ENCODE measurements at regions not wholly inside any gene's neighbourhood (a gene's known extent, or its start where the extent isn't known, plus 50 kb on each side); places are given as distances from the start of the nearest gene placed in this dataset.

GRCh38 chr15:53310709-53311108 is 448.8 kb downstream of the WDR72 start:
- Histone ChIP-seq H3K36me3 (ENCODE audit: control insufficient read depth, insufficient read depth, low read length) (no peaks in the 10 kb centered on the region), H3K27ac (ENCODE audit: insufficient read depth, low read depth, low read length, poor library complexity, severe bottlenecking) (no peak overlapping the region), H3K4me1 (ENCODE audit: control insufficient read depth, insufficient read depth, low read length) (no peaks in the 10 kb centered on the region), H3K27me3 (ENCODE audit: control insufficient read depth, insufficient read depth, low read length, poor library complexity, severe bottlenecking) (no peaks in the 10 kb centered on the region), H3K9me3 (ENCODE audit: control insufficient read depth, low read length) (no peaks in the 10 kb centered on the region), H3K4me3 (ENCODE audit: insufficient read depth, low read depth, low read length) (no peak overlapping the region)
- WGBS, 2 experiments = 92 to 100% methylated on average over 1 of the region's 1 CpG

DNA sequence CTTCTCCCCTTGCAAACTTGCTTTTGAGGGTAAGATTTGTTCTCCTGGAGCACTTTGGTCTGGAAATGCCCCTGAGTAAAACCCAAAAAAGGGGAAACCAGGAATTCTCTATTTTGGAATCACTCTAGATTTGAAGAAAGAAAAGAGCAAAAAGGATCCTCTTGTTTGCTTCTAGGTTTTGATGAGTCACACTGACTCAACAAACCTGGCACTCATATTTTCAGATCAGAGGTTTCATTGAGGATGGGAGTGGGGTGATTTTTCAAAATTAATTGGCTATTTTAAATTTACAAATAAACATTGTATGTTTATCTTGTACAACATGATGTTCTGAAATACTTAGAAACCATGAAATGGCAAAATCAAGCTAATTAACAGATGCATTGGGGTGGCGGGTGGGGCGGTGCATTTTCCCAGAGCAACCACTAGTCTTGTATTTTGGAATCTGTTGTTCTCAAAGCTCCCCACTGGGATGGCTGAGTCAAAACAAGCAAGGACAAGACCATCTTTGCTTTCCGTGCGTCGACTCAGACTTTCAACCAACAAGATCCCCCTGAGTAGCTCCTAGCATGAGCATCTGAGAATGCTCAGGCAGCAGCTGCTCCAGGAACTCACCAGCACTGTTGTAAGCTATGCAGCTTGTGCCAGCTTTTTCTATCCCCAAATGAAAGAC is 451.4 kb downstream of the WDR72 start:
- Histone ChIP-seq H3K9me3 (ENCODE audit: control insufficient read depth, low read length) (no peaks in the 10 kb centered on the region), H3K27ac (ENCODE audit: insufficient read depth, low read depth, low read length, poor library complexity, severe bottlenecking) (no peak overlapping the region), H3K27me3 (ENCODE audit: control insufficient read depth, insufficient read depth, low read length, poor library complexity, severe bottlenecking) (no peaks in the 10 kb centered on the region), H3K4me1 (ENCODE audit: control insufficient read depth, insufficient read depth, low read length) (no peaks in the 10 kb centered on the region), H3K4me3 (ENCODE audit: insufficient read depth, low read depth, low read length) (no peak overlapping the region), H3K36me3 (ENCODE audit: control insufficient read depth, insufficient read depth, low read length) (no peaks in the 10 kb centered on the region)
- 73 to 76% methylated on average over 5 of the region's 5 CpGs for WGBS, 2 experiments

DNA sequence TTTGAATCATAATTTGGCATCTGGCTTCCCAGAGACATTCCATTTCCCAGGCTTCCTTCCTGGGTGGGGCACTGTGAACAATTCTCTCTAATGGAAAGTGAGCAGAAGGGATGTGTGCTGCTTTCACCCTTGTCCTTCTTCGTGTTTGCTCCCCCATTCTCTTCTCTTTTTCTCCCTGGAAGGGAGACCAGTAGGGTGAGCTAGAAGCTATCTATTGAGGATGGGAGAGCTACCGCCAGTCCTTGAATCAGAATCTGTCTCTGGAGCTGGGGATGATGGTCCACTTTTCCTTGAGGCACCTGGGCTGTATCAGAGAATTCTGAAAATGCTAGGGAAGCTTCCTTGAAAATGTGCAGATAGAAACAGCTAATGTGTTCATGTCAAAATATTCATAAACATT is 453.9 kb downstream of the WDR72 start:
- no peaks in the 10 kb centered on the region for H3K9me3 ChIP-seq (ENCODE audit: control insufficient read depth, low read length)
- WGBS, 2 experiments = 79 to 100% methylated on average over 2 of the region's 2 CpGs

GRCh38 chr15:53305101-53305500 is 454.4 kb downstream of the WDR72 start:
- H3K4me1 ChIP-seq (ENCODE audit: control insufficient read depth, insufficient read depth, low read length) = no peaks in the 10 kb centered on the region

More for the DNA sequence above, 453.9 kb downstream of the WDR72 start:
- no peaks in the 10 kb centered on the region for H3K4me1 ChIP-seq (ENCODE audit: control insufficient read depth, insufficient read depth, low read length)
- no peak overlapping the region for H3K27ac ChIP-seq (ENCODE audit: insufficient read depth, low read depth, low read length, poor library complexity, severe bottlenecking)
- H3K27me3 ChIP-seq (ENCODE audit: control insufficient read depth, insufficient read depth, low read length, poor library complexity, severe bottlenecking) = no peaks in the 10 kb centered on the region
- H3K4me3 ChIP-seq (ENCODE audit: insufficient read depth, low read depth, low read length) = no peak overlapping the region
- no peaks in the 10 kb centered on the region for H3K36me3 ChIP-seq (ENCODE audit: control insufficient read depth, insufficient read depth, low read length)

GRCh38 chr15:53297828-53298227 is 461.6 kb downstream of the WDR72 start:
- WGBS, 2 experiments = 92 to 95% methylated on average over 4 of the region's 4 CpGs
- Histone ChIP-seq H3K4me1 (ENCODE audit: control insufficient read depth, insufficient read depth, low read length) (no peaks in the 10 kb centered on the region), H3K4me3 (ENCODE audit: insufficient read depth, low read depth, low read length) (no peak overlapping the region), H3K27ac (ENCODE audit: insufficient read depth, low read depth, low read length, poor library complexity, severe bottlenecking) (no peak overlapping the region), H3K36me3 (ENCODE audit: control insufficient read depth, insufficient read depth, low read length) (no peaks in the 10 kb centered on the region), H3K9me3 (ENCODE audit: control insufficient read depth, low read length) (no peaks in the 10 kb centered on the region), H3K27me3 (ENCODE audit: control insufficient read depth, insufficient read depth, low read length, poor library complexity, severe bottlenecking) (no peaks in the 10 kb centered on the region)

More at GRCh38 chr15:53305101-53305500, 454.4 kb downstream of the WDR72 start:
- Histone ChIP-seq H3K27me3 (ENCODE audit: control insufficient read depth, insufficient read depth, low read length, poor library complexity, severe bottlenecking) (no peaks in the 10 kb centered on the region), H3K36me3 (ENCODE audit: control insufficient read depth, insufficient read depth, low read length) (no peaks in the 10 kb centered on the region), H3K27ac (ENCODE audit: insufficient read depth, low read depth, low read length, poor library complexity, severe bottlenecking) (no peak overlapping the region), H3K9me3 (ENCODE audit: control insufficient read depth, low read length) (no peaks in the 10 kb centered on the region), H3K4me3 (ENCODE audit: insufficient read depth, low read depth, low read length) (no peak overlapping the region)
- 95 to 100% methylated on average over 1 of the region's 1 CpG for WGBS, 2 experiments

DNA sequence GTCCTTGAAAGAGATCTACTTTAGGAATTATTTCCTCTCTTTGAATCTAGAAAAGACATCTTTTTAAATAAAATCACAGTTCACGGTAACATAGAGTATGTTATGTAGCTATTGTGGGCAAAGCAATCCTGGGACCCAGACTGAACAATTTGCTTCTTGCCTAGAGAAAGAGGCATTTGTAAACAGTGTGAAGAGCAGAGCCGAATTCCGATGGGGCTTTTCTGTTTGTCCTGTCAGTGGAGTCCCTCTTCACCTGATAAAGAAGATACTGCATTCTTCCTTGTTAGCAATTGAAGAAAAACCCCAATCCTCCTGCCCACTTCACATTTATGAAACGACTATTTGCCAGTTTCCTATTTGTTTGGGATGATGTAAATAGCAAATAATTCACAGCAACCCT is 462.9 kb downstream of the WDR72 start:
- no peaks in the 10 kb centered on the region for H3K27me3 ChIP-seq (ENCODE audit: control insufficient read depth, insufficient read depth, low read length, poor library complexity, severe bottlenecking)
- no peak overlapping the region for H3K4me3 ChIP-seq (ENCODE audit: insufficient read depth, low read depth, low read length)
- WGBS, 2 experiments = 81 to 86% methylated on average over 3 of the region's 4 CpGs
- no peaks in the 10 kb centered on the region for H3K9me3 ChIP-seq (ENCODE audit: control insufficient read depth, low read length)
- H3K4me1 ChIP-seq (ENCODE audit: control insufficient read depth, insufficient read depth, low read length) = no peaks in the 10 kb centered on the region
- H3K36me3 ChIP-seq (ENCODE audit: control insufficient read depth, insufficient read depth, low read length) = no peaks in the 10 kb centered on the region
- no peak overlapping the region for H3K27ac ChIP-seq (ENCODE audit: insufficient read depth, low read depth, low read length, poor library complexity, severe bottlenecking)

DNA sequence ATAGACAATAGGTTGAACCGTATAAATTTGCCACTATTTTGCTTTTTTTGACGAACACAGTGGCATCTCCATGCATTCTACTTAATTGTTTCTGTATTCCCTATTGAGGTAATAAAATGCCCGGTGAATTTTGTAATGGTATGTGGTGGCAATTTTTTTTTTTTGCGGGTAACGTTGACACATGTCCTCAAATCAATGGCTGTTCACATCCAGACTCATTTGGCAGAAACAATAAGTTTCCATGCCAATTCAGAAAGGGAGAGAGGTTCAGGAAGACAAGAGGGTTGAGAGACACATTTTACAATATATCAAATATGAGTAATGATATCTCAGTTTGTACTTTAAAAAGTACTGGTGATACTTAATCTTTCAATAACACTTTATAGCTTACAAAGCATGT is 463.9 kb downstream of the WDR72 start:
- H3K27me3 ChIP-seq (ENCODE audit: control insufficient read depth, insufficient read depth, low read length, poor library complexity, severe bottlenecking) = no peaks in the 10 kb centered on the region
- H3K4me3 ChIP-seq (ENCODE audit: insufficient read depth, low read depth, low read length) = no peak overlapping the region
- no peaks in the 10 kb centered on the region for H3K4me1 ChIP-seq (ENCODE audit: control insufficient read depth, insufficient read depth, low read length)
- 97 to 100% methylated on average over 2 to 5 of the region's 5 CpGs for WGBS, 2 experiments
- H3K36me3 ChIP-seq (ENCODE audit: control insufficient read depth, insufficient read depth, low read length) = no peaks in the 10 kb centered on the region
- H3K9me3 ChIP-seq (ENCODE audit: control insufficient read depth, low read length) = no peaks in the 10 kb centered on the region
- no peak overlapping the region for H3K27ac ChIP-seq (ENCODE audit: insufficient read depth, low read depth, low read length, poor library complexity, severe bottlenecking)

- Histone ChIP-seq H3K4me3 (ENCODE audit: insufficient read depth, low read depth, low read length) (no peak overlapping the region), H3K27ac (ENCODE audit: insufficient read depth, low read depth, low read length, poor library complexity, severe bottlenecking) (no peak overlapping the region), H3K36me3 (ENCODE audit: control insufficient read depth, insufficient read depth, low read length) (no peaks in the 10 kb centered on the region), H3K4me1 (ENCODE audit: control insufficient read depth, insufficient read depth, low read length) (no peaks in the 10 kb centered on the region), H3K27me3 (ENCODE audit: control insufficient read depth, insufficient read depth, low read length, poor library complexity, severe bottlenecking) (no peaks in the 10 kb centered on the region), H3K9me3 (ENCODE audit: control insufficient read depth, low read length) (no peaks in the 10 kb centered on the region)
- 90 to 100% methylated on average over 1 of the region's 2 CpGs for WGBS, 2 experiments
Measured at GRCh38 chr15:53288542-53288941, 470.9 kb downstream of the WDR72 start.

GRCh38 chr15:53274630-53275029 is 484.5 kb upstream of the ONECUT1 start:
- Histone ChIP-seq H3K36me3 (ENCODE audit: control insufficient read depth, insufficient read depth, low read length) (no peaks in the 10 kb centered on the region), H3K27me3 (ENCODE audit: control insufficient read depth, insufficient read depth, low read length, poor library complexity, severe bottlenecking) (no peaks in the 10 kb centered on the region), H3K9me3 (ENCODE audit: control insufficient read depth, low read length) (no peaks in the 10 kb centered on the region), H3K4me1 (ENCODE audit: control insufficient read depth, insufficient read depth, low read length) (no peaks in the 10 kb centered on the region), H3K27ac (ENCODE audit: insufficient read depth, low read depth, low read length, poor library complexity, severe bottlenecking) (no peak overlapping the region), H3K4me3 (ENCODE audit: insufficient read depth, low read depth, low read length) (no peak overlapping the region)
- 71 to 72% methylated on average over 4 of the region's 4 CpGs for WGBS, 2 experiments

- H3K27ac ChIP-seq (ENCODE audit: insufficient read depth, low read depth, low read length, poor library complexity, severe bottlenecking) = no peak overlapping the region
- no peaks in the 10 kb centered on the region for H3K36me3 ChIP-seq (ENCODE audit: control insufficient read depth, insufficient read depth, low read length)
- no peaks in the 10 kb centered on the region for H3K9me3 ChIP-seq (ENCODE audit: control insufficient read depth, low read length)
- 0% methylated on average over 1 of the region's 1 CpG for WGBS, 2 experiments
- H3K4me3 ChIP-seq (ENCODE audit: insufficient read depth, low read depth, low read length) = no peak overlapping the region
- no peaks in the 10 kb centered on the region for H3K4me1 ChIP-seq (ENCODE audit: control insufficient read depth, insufficient read depth, low read length)
- no peaks in the 10 kb centered on the region for H3K27me3 ChIP-seq (ENCODE audit: control insufficient read depth, insufficient read depth, low read length, poor library complexity, severe bottlenecking)
Measured at GRCh38 chr15:53272116-53272515, 482.0 kb upstream of the ONECUT1 start.

GRCh38 chr15:53266176-53266575 is 476.0 kb upstream of the ONECUT1 start:
- no peaks in the 10 kb centered on the region for H3K36me3 ChIP-seq (ENCODE audit: control insufficient read depth, insufficient read depth, low read length)
- WGBS, 2 experiments = 88 to 100% methylated on average over 2 of the region's 2 CpGs
- no peak overlapping the region for H3K27ac ChIP-seq (ENCODE audit: insufficient read depth, low read depth, low read length, poor library complexity, severe bottlenecking)
- no peaks in the 10 kb centered on the region for H3K27me3 ChIP-seq (ENCODE audit: control insufficient read depth, insufficient read depth, low read length, poor library complexity, severe bottlenecking)
- no peak overlapping the region for H3K4me3 ChIP-seq (ENCODE audit: insufficient read depth, low read depth, low read length)
- no peaks in the 10 kb centered on the region for H3K9me3 ChIP-seq (ENCODE audit: control insufficient read depth, low read length)
- H3K4me1 ChIP-seq (ENCODE audit: control insufficient read depth, insufficient read depth, low read length) = no peaks in the 10 kb centered on the region

All from ectodermal cell (in vitro differentiated cells).